Upper lobe of left lung (tissue), 6 donors: ENCODE measurements at regions not wholly inside any gene's neighbourhood (a gene's known extent, or its start where the extent isn't known, plus 50 kb on each side); places are given as distances from the start of the nearest gene placed in this dataset.

Experiments
- ATAC-seq, 2 donors: fragments of 200-7000 bp; cut with Tn5 transposase; one replicate each; pipeline ENCODE4 v1.9.1; 2022; ENCODE audit warnings: mild to moderate bottlenecking in 2 of 2, moderate library complexity in 2 of 2; ENCODE audit not compliant: low FRiP score in 2 of 2
- DNase-seq, 2 donors: peaks; one replicate each; pipeline ENCODE4 v3.0.0-alpha.2; 2019 to 2020
- H3K27ac ChIP-seq, 4 donors: fragments of 200-600 bp; sonication (generic); one replicate each; pipeline ENCODE4 v1.5.1; 2016 to 2019
- H3K27me3 ChIP-seq, 4 donors: fragments of 200-600 bp; sonication (generic); one replicate each; pipeline ENCODE4 v1.5.1; 2017 to 2019
- H3K36me3 ChIP-seq, 4 donors: fragments of 200-600 bp; sonication (generic); one replicate each; pipeline ENCODE4 v1.5.1; 2016 to 2019
- H3K4me1 ChIP-seq, 4 donors: fragments of 200-600 bp; sonication (generic); one replicate each; pipeline ENCODE4 v1.5.1; 2018 to 2019
- H3K4me3 ChIP-seq, 4 donors: fragments of 200-600 bp; sonication (generic); one replicate each; pipeline ENCODE4 v1.5.1; 2017 to 2019; ENCODE audit warnings: mild to moderate bottlenecking in 2 of 4, moderate library complexity in 1 of 4
- H3K9me3 ChIP-seq, 4 donors: fragments of 200-600 bp; sonication (generic); one replicate each; pipeline ENCODE4 v1.5.1; 2018 to 2019
- CTCF ChIP-seq, 6 experiments: fragments of 450-650 bp in 4 of 6; fragments of 200-600 bp in 2 of 6; sonication (generic) in 2 of 6; IDR thresholded peaks; one replicate each; pipeline ENCODE4 v1.5.1; 2016 to 2019; ENCODE audit warnings: antibody characterized with exemption in 6 of 6
- EP300 ChIP-seq, 4 donors: sonication (generic); formaldehyde crosslinking; IDR thresholded peaks; one replicate each; pipeline ENCODE4 v1.5.1; 2017; ENCODE audit warnings: antibody characterized with exemption in 4 of 4, control low read depth in 2 of 4
- POLR2A ChIP-seq, 4 donors: fragments of 450-650 bp; IDR thresholded peaks; one replicate each; pipeline ENCODE4 v1.5.1; 2016 to 2017; ENCODE audit warnings: antibody characterized with exemption in 4 of 4, mild to moderate bottlenecking in 2 of 4
- POLR2AphosphoS5 ChIP-seq, 2 donors: sonication (generic); formaldehyde crosslinking; IDR thresholded peaks; one replicate each; pipeline ENCODE4 v1.5.1; 2017; ENCODE audit warnings: antibody characterized with exemption in 2 of 2
- WGBS, 2 donors: methylation state at CpG; one replicate each; pipeline ENCODE4 v1.1.5; 2017 to 2018; 5-methylcytosine and 5-hydroxymethylcytosine counted together
- donor health status: DM: no; HTN: no; CAD: no; lungs with moderate emphysema.
- donor health status: DM: no; HTN: yes; CAD: no; lungs with severe emphysema.

GRCh38 chr4:149141391-149141790, 674.3 kb downstream of the IQCM start:
- no peak for ATAC-seq
- no peak for DNase-seq
- TF ChIP-seq POLR2A (IDR thresholded peaks at IDR 0.05) (no peak), POLR2AphosphoS5 (IDR thresholded peaks at IDR 0.05) (no peak), CTCF (IDR thresholded peaks at IDR 0.05) (no peak), EP300 (IDR thresholded peaks at IDR 0.05) (no peak)
- no peaks in the 10 kb centered on the region for H3K4me1 ChIP-seq
- H3K36me3 ChIP-seq, result no peaks in the 10 kb centered on the region
- WGBS, 2 donors, result 51 to 59% methylated on average over 2 of the region's 2 CpGs
- no peaks in the 10 kb centered on the region for H3K27me3 ChIP-seq
- H3K9me3 ChIP-seq, result no peaks in the 10 kb centered on the region
- H3K4me3 ChIP-seq, result no peak overlapping the region
- no peak overlapping the region for H3K27ac ChIP-seq

GRCh38 chr4:149140841-149141240, 674.8 kb downstream of the IQCM start:
- Histone ChIP-seq H3K4me3 (no peak overlapping the region), H3K4me1 (no peaks in the 10 kb centered on the region), H3K27me3 (no peaks in the 10 kb centered on the region), H3K27ac (no peak overlapping the region), H3K9me3 (no peaks in the 10 kb centered on the region), H3K36me3 (no peaks in the 10 kb centered on the region)
- no peak for TF ChIP-seq POLR2AphosphoS5 (IDR thresholded peaks at IDR 0.05)
- TF ChIP-seq EP300 (IDR thresholded peaks at IDR 0.05), result no peak
- no peak for TF ChIP-seq CTCF (IDR thresholded peaks at IDR 0.05)
- no peak for TF ChIP-seq POLR2A (IDR thresholded peaks at IDR 0.05)
- 25 to 43% methylated on average over 2 of the region's 2 CpGs for WGBS, 2 donors
- ATAC-seq (no peak), DNase-seq (no peak)

- ATAC-seq (no peak), DNase-seq (no peak)
- WGBS, 2 donors, result 72 to 78% methylated on average over 3 of the region's 3 CpGs
- TF ChIP-seq POLR2A (IDR thresholded peaks at IDR 0.05), result no peak
- no peak for TF ChIP-seq CTCF (IDR thresholded peaks at IDR 0.05)
- no peak for TF ChIP-seq POLR2AphosphoS5 (IDR thresholded peaks at IDR 0.05)
- TF ChIP-seq EP300 (IDR thresholded peaks at IDR 0.05), result no peak
- Histone ChIP-seq H3K27ac (no peak overlapping the region), H3K27me3 (no peaks in the 10 kb centered on the region), H3K9me3 (peaks cover 0 to 4% (median 0%) of the 10 kb centered on the region in 4 donors), H3K4me1 (no peaks in the 10 kb centered on the region), H3K36me3 (no peaks in the 10 kb centered on the region), H3K4me3 (no peak overlapping the region)
Measured at GRCh38 chr4:149136951-149137620, 678.6 kb downstream of the IQCM start.

GRCh38 chr4:149135062-149135461, 680.6 kb downstream of the IQCM start:
- H3K27ac ChIP-seq, result no peak overlapping the region
- DNase-seq (no peak), ATAC-seq (no peak)
- no peak overlapping the region for H3K4me3 ChIP-seq
- no peaks in the 10 kb centered on the region for H3K4me1 ChIP-seq
- H3K27me3 ChIP-seq, result no peaks in the 10 kb centered on the region
- H3K36me3 ChIP-seq, result no peaks in the 10 kb centered on the region
- WGBS, 2 donors, result 61 to 73% methylated on average over 4 of the region's 4 CpGs
- no peak for TF ChIP-seq EP300 (IDR thresholded peaks at IDR 0.05)
- no peak for TF ChIP-seq CTCF (IDR thresholded peaks at IDR 0.05)
- TF ChIP-seq POLR2A (IDR thresholded peaks at IDR 0.05), result no peak
- no peak for TF ChIP-seq POLR2AphosphoS5 (IDR thresholded peaks at IDR 0.05)
- H3K9me3 ChIP-seq, result peaks cover 0 to 4% (median 0%) of the 10 kb centered on the region in 4 donors

- TF ChIP-seq POLR2AphosphoS5 (IDR thresholded peaks at IDR 0.05), result no peak
- TF ChIP-seq CTCF (IDR thresholded peaks at IDR 0.05), result no peak
- TF ChIP-seq POLR2A (IDR thresholded peaks at IDR 0.05), result no peak
- TF ChIP-seq EP300 (IDR thresholded peaks at IDR 0.05), result no peak
- Histone ChIP-seq H3K4me3 (no peak overlapping the region), H3K4me1 (no peaks in the 10 kb centered on the region), H3K9me3 (no peaks in the 10 kb centered on the region), H3K27me3 (no peaks in the 10 kb centered on the region), H3K36me3 (no peaks in the 10 kb centered on the region), H3K27ac (no peak overlapping the region)
- no peak for DNase-seq
- ATAC-seq, result no peak
- WGBS, 2 donors, result 72 to 75% methylated on average over 5 of the region's 5 CpGs
Measured at GRCh38 chr4:149121023-149121404, 678.8 kb upstream of the NR3C2 start.
